Fibroblast of lung (primary cell): ENCODE measurements at regions not wholly inside any gene's neighbourhood (a gene's known extent, or its start where the extent isn't known, plus 50 kb on each side); places are given as distances from the start of the nearest gene placed in this dataset.

Experiments
- EZH2 ChIP-seq: IDR thresholded peaks from 2 replicates; pipeline ENCODE4 v1.5.1; 2012; ENCODE audit warnings: low read length, control low read depth, mild to moderate bottlenecking; ENCODE audit errors: missing control alignments
- TF ChIP-seq, protein P1 (sequence below), 2 donors: IDR thresholded peaks in 1 of 2; conservative IDR thresholded peaks in 1 of 2; 1 replicate in 1 of 2; 2 replicates in 1 of 2; pipeline ENCODE4 v1.5.1; 2011 to 2012; ENCODE audit warnings: low read length in 2 of 2, control low read depth in 1 of 2, inconsistent platforms in 1 of 2, low read depth in 1 of 2, mild to moderate bottlenecking in 1 of 2

DNA sequence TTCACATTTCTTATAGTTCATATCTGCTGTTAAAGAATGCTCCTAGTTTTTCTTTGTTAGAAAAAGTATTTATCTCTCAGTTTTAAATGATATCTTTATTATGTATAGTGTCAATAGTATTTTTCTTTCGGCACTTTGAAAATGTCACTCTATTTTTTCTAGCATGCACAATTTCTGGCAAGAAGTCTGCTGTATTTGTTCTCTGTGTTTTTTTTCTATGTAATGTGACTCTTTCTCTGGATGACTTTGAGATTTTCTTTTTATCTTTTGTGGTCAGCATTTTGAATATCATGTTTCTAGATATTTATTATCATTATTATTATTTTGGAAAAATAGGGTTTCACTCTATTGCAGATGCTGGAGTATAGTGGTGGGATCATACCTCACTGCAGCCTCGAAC is 285.2 kb downstream of the PTGER3 start:
- TF ChIP-seq, protein P1, sequence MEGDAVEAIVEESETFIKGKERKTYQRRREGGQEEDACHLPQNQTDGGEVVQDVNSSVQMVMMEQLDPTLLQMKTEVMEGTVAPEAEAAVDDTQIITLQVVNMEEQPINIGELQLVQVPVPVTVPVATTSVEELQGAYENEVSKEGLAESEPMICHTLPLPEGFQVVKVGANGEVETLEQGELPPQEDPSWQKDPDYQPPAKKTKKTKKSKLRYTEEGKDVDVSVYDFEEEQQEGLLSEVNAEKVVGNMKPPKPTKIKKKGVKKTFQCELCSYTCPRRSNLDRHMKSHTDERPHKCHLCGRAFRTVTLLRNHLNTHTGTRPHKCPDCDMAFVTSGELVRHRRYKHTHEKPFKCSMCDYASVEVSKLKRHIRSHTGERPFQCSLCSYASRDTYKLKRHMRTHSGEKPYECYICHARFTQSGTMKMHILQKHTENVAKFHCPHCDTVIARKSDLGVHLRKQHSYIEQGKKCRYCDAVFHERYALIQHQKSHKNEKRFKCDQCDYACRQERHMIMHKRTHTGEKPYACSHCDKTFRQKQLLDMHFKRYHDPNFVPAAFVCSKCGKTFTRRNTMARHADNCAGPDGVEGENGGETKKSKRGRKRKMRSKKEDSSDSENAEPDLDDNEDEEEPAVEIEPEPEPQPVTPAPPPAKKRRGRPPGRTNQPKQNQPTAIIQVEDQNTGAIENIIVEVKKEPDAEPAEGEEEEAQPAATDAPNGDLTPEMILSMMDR (conservative IDR thresholded peaks at IDR 0.05 in 1 of 2, IDR thresholded peaks at IDR 0.05 in 1 of 2; ENCODE audit: low read depth in 1 of 2, low read length in 2 of 2) = no peak
- no peak for TF ChIP-seq EZH2
